WTC11 (cell line): ENCODE measurements at regions not wholly inside any gene's neighbourhood (a gene's known extent, or its start where the extent isn't known, plus 50 kb on each side); places are given as distances from the start of the nearest gene placed in this dataset.

ENCODE experiments used
- ATAC-seq: fragments of 200-7000 bp; cut with Tn5 transposase; 2 replicates; pipeline ENCODE4 v1.10.0; 2021; ENCODE audit warnings: mild to moderate bottlenecking, moderate library complexity
- CTCF ChIA-PET: fragments of 300-600 bp; sonication (Branson Sonifier 250); formaldehyde crosslinking; loops from one replicate; lab custom pipeline; 2021; ENCODE audit warnings: antibody characterized with exemption; lab: Charles Lee
- POLR2A ChIA-PET: fragments of 350-600 bp; sonication (Branson Sonifier 250); formaldehyde crosslinking; loops from one replicate; lab custom pipeline; 2021; ENCODE audit warnings: antibody characterized with exemption; lab: Charles Lee
- DNase-seq: peaks from one replicate; pipeline ENCODE4 v3.0.0; 2021; ENCODE audit warnings: low spot score
- H3K27ac Mint-ChIP-seq: 2 replicates; pipeline ENCODE4 v1.8.0; 2021; ENCODE audit warnings: mixed read lengths
- H3K27me3 Mint-ChIP-seq: 2 replicates; pipeline ENCODE4 v1.8.0; 2021; ENCODE audit warnings: low read depth, mild to moderate bottlenecking, moderate library complexity, mixed read lengths
- H3K36me3 Mint-ChIP-seq: 2 replicates; pipeline ENCODE4 v1.8.0; 2021; ENCODE audit warnings: mixed read lengths
- H3K4me1 Mint-ChIP-seq: 2 replicates; pipeline ENCODE4 v1.8.0; 2022; ENCODE audit warnings: mixed read lengths
- H3K4me3 Mint-ChIP-seq: 2 replicates; pipeline ENCODE4 v1.8.0; 2021; ENCODE audit warnings: mild to moderate bottlenecking, moderate library complexity, mixed read lengths
- H3K9me3 Mint-ChIP-seq: 2 replicates; pipeline ENCODE4 v1.8.0; 2021; ENCODE audit warnings: mixed read lengths
- ATF1 ChIP-seq: sonication (generic); formaldehyde crosslinking; IDR thresholded peaks from 2 replicates; pipeline ENCODE4 v1.8.1; 2023; ENCODE audit warnings: mild to moderate bottlenecking, moderate library complexity, missing genetic modification reagents
- E2F4 ChIP-seq: sonication (generic); formaldehyde crosslinking; IDR thresholded peaks from 2 replicates; pipeline ENCODE4 v1.8.1; 2022; ENCODE audit warnings: low read depth, mild to moderate bottlenecking, moderate library complexity, missing genetic modification reagents, borderline replicate concordance
- EMX1 ChIP-seq: fragments of 250-450 bp; sonication (Bioruptor Pico); IDR thresholded peaks from 2 replicates; pipeline ENCODE4 v1.8.0; 2021; ENCODE audit warnings: mild to moderate bottlenecking
- ESRRA ChIP-seq: sonication (generic); formaldehyde crosslinking; IDR thresholded peaks from 2 replicates; pipeline ENCODE4 v1.8.1; 2022; ENCODE audit warnings: mild to moderate bottlenecking, missing genetic modification reagents, borderline replicate concordance
- FOXP4 ChIP-seq: sonication (generic); formaldehyde crosslinking; IDR thresholded peaks from 2 replicates; pipeline ENCODE4 v1.8.0; 2022; ENCODE audit warnings: mild to moderate bottlenecking, missing genetic modification reagents
- HMGA2 ChIP-seq: fragments of 250-450 bp; sonication (Bioruptor Pico); IDR thresholded peaks from 2 replicates; pipeline ENCODE4 v1.4.0; 2021; ENCODE audit warnings: mild to moderate bottlenecking, moderate library complexity
- MAX ChIP-seq: sonication (generic); formaldehyde crosslinking; IDR thresholded peaks from 2 replicates; pipeline ENCODE4 v1.8.0; 2022; ENCODE audit warnings: mild to moderate bottlenecking, missing genetic modification reagents
- NR1H2 ChIP-seq: sonication (generic); formaldehyde crosslinking; IDR thresholded peaks from 2 replicates; pipeline ENCODE4 v1.9.0; 2021; ENCODE audit warnings: mild to moderate bottlenecking, moderate library complexity, missing genetic modification reagents
- OVOL2 ChIP-seq: fragments of 250-450 bp; sonication (Bioruptor Pico); IDR thresholded peaks from 2 replicates; pipeline ENCODE4 v1.9.0; 2021; ENCODE audit warnings: mild to moderate bottlenecking, borderline replicate concordance
- SOX15 ChIP-seq: fragments of 250-450 bp; sonication (Bioruptor Pico); IDR thresholded peaks from 2 replicates; pipeline ENCODE4 v1.9.0; 2021; ENCODE audit warnings: mild to moderate bottlenecking
- SP1 ChIP-seq: sonication (generic); formaldehyde crosslinking; conservative IDR thresholded peaks from 2 replicates; pipeline ENCODE4 v1.8.1; 2022; ENCODE audit warnings: missing genetic modification reagents
- STAT6 ChIP-seq: sonication (generic); formaldehyde crosslinking; conservative IDR thresholded peaks from 2 replicates; pipeline ENCODE4 v1.8.1; 2023; ENCODE audit warnings: mild to moderate bottlenecking, low read depth, missing genetic modification reagents, moderate library complexity
- ZNF317 ChIP-seq: sonication (generic); formaldehyde crosslinking; IDR thresholded peaks from 2 replicates; pipeline ENCODE4 v1.8.1; 2023; ENCODE audit warnings: low read depth, mild to moderate bottlenecking, moderate library complexity, missing genetic modification reagents, borderline replicate concordance
- ZNF423 ChIP-seq: fragments of 250-450 bp; sonication (Bioruptor Pico); IDR thresholded peaks from 2 replicates; pipeline ENCODE4 v2.1.2; 2022; ENCODE audit warnings: mild to moderate bottlenecking, moderate library complexity
- ZNF512 ChIP-seq: sonication (generic); formaldehyde crosslinking; IDR thresholded peaks from 2 replicates; pipeline ENCODE4 v1.8.1; 2022; ENCODE audit warnings: missing genetic modification reagents, borderline replicate concordance
- TF ChIP-seq, protein P1 (sequence below): sonication (generic); formaldehyde crosslinking; IDR thresholded peaks from 2 replicates; pipeline ENCODE4 v1.8.0; 2022; ENCODE audit warnings: mild to moderate bottlenecking, missing genetic modification reagents
- TF ChIP-seq, protein P2 (sequence below): fragments of 250-450 bp; sonication (Bioruptor Pico); IDR thresholded peaks from 2 replicates; pipeline ENCODE4 v2.1.2; 2022; ENCODE audit warnings: mild to moderate bottlenecking, moderate library complexity

DNA sequence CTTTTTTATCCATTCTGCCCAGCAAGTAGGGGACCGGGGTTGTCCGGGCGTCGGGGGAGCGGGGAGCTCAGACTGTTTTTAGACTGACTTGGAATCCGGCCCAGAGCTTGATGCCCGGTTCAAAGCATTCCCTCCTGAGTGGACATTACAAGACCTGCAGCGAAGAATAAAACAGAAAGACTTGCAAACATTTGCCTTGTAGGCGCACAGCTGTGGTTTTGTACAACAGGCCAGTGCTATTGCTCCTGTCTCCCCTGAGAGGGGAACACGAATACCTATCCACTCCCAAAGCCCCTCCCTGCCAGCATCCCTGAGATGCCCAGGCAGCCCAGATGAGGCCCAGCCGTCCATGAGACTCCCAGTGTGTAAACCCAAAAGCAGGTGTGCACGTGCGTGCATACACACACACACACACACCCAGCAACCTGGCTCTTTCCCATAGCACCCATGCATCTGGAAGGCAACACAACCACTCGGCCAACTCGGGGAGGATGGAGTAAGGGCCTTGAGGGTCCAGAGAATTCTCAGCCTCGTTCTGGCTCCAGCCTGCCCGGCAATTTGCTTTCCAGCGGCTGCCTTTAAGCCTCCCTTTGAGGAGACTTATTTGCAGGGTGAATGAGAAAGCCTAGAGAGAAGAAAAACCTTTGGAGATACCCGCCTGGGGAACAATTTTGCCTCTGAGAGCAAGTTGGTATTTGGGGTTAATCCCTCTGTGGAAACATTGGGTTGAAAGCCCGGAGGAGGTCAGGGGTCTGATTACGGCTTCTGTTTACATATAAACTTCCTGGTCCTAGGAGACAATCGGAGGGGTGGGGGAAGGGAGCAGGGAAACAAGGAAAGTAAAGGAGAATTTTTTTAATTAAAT lies 161.0 kb upstream of the HES1 start:
- no peaks in the 10 kb centered on the region for H3K9me3 Mint-ChIP-seq
- peaks cover 65% of the 10 kb centered on the region for H3K4me1 Mint-ChIP-seq
- H3K36me3 Mint-ChIP-seq, result no peaks in the 10 kb centered on the region
- H3K4me3 Mint-ChIP-seq, result peak overlapping the region; percentile 41
- ChIA-PET POLR2A (no interaction called here), CTCF (interaction anchor here (1.0 kb wide), 2 partner anchors 194 to 369 kb away, joined by 3 to 4 read pairs; no protein-coding TSS in a partner anchor)
- no peak for TF ChIP-seq EMX1 (CRISPR knock-in tag)
- peak overlapping the region; percentile 73 for H3K27ac Mint-ChIP-seq
- peak; percentile 34 for DNase-seq
- peaks cover 34% of the 10 kb centered on the region for H3K27me3 Mint-ChIP-seq
- peak; percentile 81 for ATAC-seq

DNA sequence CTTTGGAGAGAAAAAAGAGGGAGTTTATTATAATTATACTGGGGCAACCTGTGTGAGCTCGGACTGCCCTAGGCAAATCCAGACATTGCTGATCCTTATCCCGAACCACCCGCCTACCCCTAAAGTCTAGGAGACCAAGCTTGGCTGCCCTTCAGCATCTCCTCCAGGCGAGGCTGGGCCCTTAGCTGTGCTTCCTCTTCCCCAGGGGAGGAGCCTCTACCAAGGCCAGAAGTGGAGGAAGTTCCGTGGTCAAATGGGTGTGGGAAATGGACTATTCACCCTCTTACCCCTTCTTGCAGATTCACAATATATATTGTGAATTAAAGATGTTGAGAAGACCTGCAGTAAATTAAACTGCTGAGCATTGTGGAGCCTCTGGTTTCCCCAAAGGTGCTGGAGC lies 158.3 kb upstream of the HES1 start:
- Mint-ChIP-seq H3K4me1 (peaks cover 40% of the 10 kb centered on the region), H3K27ac (no peak overlapping the region), H3K27me3 (peaks cover 46% of the 10 kb centered on the region), H3K36me3 (no peaks in the 10 kb centered on the region), H3K9me3 (no peaks in the 10 kb centered on the region)
- POLR2A ChIA-PET, result no interaction called here
- CTCF ChIA-PET, result no interaction called here
- no peak for ATAC-seq
- DNase-seq, result no peak
- no peak for TF ChIP-seq SOX15 (CRISPR knock-in tag)
- TF ChIP-seq E2F4 (CRISPR knock-in tag), result no peak
- no peak for TF ChIP-seq ZNF423 (CRISPR knock-in tag)
- no peak for TF ChIP-seq MAX (CRISPR knock-in tag)
- TF ChIP-seq, protein P1, sequence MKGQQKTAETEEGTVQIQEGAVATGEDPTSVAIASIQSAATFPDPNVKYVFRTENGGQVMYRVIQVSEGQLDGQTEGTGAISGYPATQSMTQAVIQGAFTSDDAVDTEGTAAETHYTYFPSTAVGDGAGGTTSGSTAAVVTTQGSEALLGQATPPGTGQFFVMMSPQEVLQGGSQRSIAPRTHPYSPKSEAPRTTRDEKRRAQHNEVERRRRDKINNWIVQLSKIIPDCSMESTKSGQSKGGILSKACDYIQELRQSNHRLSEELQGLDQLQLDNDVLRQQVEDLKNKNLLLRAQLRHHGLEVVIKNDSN (CRISPR knock-in tag), result no peak
- no peak for TF ChIP-seq ZNF512 (CRISPR knock-in tag)
- TF ChIP-seq ATF1 (CRISPR knock-in tag), result no peak
- TF ChIP-seq HMGA2, result no peak
- TF ChIP-seq, protein P2, sequence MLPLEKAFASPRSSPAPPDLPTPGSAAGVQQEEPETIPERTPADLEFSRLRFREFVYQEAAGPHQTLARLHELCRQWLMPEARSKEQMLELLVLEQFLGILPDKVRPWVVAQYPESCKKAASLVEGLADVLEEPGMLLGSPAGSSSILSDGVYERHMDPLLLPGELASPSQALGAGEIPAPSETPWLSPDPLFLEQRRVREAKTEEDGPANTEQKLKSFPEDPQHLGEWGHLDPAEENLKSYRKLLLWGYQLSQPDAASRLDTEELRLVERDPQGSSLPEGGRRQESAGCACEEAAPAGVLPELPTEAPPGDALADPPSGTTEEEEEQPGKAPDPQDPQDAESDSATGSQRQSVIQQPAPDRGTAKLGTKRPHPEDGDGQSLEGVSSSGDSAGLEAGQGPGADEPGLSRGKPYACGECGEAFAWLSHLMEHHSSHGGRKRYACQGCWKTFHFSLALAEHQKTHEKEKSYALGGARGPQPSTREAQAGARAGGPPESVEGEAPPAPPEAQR (CRISPR knock-in tag), result no peak
- TF ChIP-seq NR1H2 (CRISPR knock-in tag), result no peak
- TF ChIP-seq ZNF317 (CRISPR knock-in tag), result no peak
- TF ChIP-seq OVOL2 (CRISPR knock-in tag), result no peak
- no peak for TF ChIP-seq STAT6 (CRISPR knock-in tag)
- no peak for TF ChIP-seq SP1 (CRISPR knock-in tag)
- TF ChIP-seq ESRRA, result no peak
- no peak for TF ChIP-seq FOXP4
- TF ChIP-seq, all 79 proteins: peak for 0
- no peak overlapping the region for H3K4me3 Mint-ChIP-seq
